ENCODE measurements at regions not wholly inside any gene's neighbourhood (a gene's known extent, or its start where the extent isn't known, plus 50 kb on each side); places are given as distances from the start of the nearest gene placed in this dataset.
"Not testable (repeated sequence)": the region's sequence is repeated elsewhere in the genome, so short reads cannot be mapped to it uniquely, and the experiment has no call there.

DNA sequence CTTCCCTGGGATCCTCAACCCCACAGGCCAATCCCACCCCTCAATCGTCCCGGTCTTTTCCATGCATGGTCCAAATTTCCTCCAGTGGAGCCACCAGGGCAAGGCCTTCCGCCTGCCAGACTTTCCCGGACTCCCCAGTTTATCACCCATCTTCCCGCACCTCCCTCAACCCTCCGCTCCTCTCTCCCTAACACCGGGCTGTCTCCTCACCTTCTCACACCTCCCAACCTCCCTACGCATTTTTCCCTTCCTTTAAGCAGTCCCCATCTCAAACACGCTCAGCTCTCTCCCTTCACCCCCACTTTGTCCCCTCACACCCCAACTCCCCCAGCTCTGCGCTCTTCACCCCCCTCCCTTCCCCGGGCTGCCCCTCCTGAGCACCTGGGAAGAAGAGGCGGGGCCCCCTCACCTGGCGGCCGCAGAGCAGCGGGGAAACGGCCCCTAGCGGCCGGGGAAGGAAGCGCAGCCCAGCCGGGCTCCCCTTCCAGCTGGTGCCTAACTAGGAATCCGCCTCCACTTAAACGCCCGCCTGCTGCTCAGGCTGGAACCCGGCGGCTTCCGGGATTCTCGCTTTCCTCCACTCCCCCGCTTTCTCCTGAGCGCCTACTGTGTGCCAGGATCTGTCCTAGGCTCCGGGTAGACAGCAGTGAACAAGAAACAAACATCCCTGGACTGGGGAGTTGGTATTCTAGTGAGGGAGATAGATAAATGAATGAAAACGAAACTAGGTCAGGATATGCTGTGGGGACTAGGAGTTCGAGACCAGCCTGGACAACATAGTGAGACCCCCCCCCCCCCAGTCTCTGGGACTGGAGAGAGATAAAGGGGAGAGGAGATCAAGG, 126.7 kb downstream of the CRLF3 start:
- TF ChIP-seq, protein P1, sequence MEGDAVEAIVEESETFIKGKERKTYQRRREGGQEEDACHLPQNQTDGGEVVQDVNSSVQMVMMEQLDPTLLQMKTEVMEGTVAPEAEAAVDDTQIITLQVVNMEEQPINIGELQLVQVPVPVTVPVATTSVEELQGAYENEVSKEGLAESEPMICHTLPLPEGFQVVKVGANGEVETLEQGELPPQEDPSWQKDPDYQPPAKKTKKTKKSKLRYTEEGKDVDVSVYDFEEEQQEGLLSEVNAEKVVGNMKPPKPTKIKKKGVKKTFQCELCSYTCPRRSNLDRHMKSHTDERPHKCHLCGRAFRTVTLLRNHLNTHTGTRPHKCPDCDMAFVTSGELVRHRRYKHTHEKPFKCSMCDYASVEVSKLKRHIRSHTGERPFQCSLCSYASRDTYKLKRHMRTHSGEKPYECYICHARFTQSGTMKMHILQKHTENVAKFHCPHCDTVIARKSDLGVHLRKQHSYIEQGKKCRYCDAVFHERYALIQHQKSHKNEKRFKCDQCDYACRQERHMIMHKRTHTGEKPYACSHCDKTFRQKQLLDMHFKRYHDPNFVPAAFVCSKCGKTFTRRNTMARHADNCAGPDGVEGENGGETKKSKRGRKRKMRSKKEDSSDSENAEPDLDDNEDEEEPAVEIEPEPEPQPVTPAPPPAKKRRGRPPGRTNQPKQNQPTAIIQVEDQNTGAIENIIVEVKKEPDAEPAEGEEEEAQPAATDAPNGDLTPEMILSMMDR (IDR thresholded peaks at IDR 0.05) = peak; percentile 30 to 56 (median 54)
- not testable (repeated sequence) for TF ChIP-seq POLR2A (IDR thresholded peaks at IDR 0.05)

Measured in ovary (tissue), 3 donors.